MM.1S (cell line): ENCODE measurements at regions not wholly inside any gene's neighbourhood (a gene's known extent, or its start where the extent isn't known, plus 50 kb on each side); places are given as distances from the start of the nearest gene placed in this dataset.

ENCODE experiments used
- CTCF ChIP-seq: fragments of 300-600 bp; sonication (generic); IDR thresholded peaks from 2 replicates; pipeline ENCODE4 v1.5.1; 2016; ENCODE audit warnings: antibody characterized with exemption, low read length, mixed read lengths
- EZH2 ChIP-seq: fragments of 300-600 bp; sonication (generic); optimal IDR thresholded peaks from 2 replicates; pipeline ENCODE3; 2017; ENCODE audit warnings: low read depth, mild to moderate bottlenecking, antibody characterized with exemption, low read length, mixed read lengths
- EZH2phosphoT487 ChIP-seq: fragments of 300-600 bp; sonication (generic); IDR thresholded peaks from 2 replicates; pipeline ENCODE4 v1.6.1; 2018; ENCODE audit warnings: antibody characterized with exemption, low read length

- TF ChIP-seq CTCF (no peak), EZH2 (no peak), EZH2phosphoT487 (no peak)
Measured at GRCh38 chr12:60201891-60202290, 606.1 kb downstream of the SLC16A7 start.
